Posterior cingulate gyrus (tissue), 11 donors: ENCODE measurements at regions not wholly inside any gene's neighbourhood (a gene's known extent, or its start where the extent isn't known, plus 50 kb on each side); places are given as distances from the start of the nearest gene placed in this dataset.

Experiments
- DNase-seq, 10 donors: peaks; one replicate each; pipeline versions ENCODE4 v3.0.0 to v3.0.0-alpha.2; 2020 to 2021; ENCODE audit warnings: mixed read lengths in 3 of 10
- intact Hi-C: fragments of 100-400 bp; cut with DNase I; formaldehyde crosslinking; loops from one replicate; pipeline ENCODE4 v1.15.1; 2023

- intact Hi-C loops: no loop called here
Observed at GRCh38 chr10:107342711-107343110, 178.2 kb upstream of the SORCS1 start.

GRCh38 chr10:107341281-107341680 is 176.8 kb upstream of the SORCS1 start:
- no peak for DNase-seq
- intact Hi-C loops: no loop called here

More at GRCh38 chr10:107342711-107343110, 178.2 kb upstream of the SORCS1 start:
- no peak for DNase-seq

GRCh38 chr10:107340326-107340725 is 175.8 kb upstream of the SORCS1 start:
- intact Hi-C loops: no loop called here
- no peak for DNase-seq

- peak in 1 of 10 donors; percentile 53 for DNase-seq
- intact Hi-C loops: no loop called here
Observed at GRCh38 chr10:107336061-107336460, 171.6 kb upstream of the SORCS1 start.

GRCh38 chr10:107317592-107317991 is 153.1 kb upstream of the SORCS1 start:
- intact Hi-C loops: no loop called here
- DNase-seq: no peak

GRCh38 chr10:107303203-107303602 is 138.7 kb upstream of the SORCS1 start:
- intact Hi-C loops: no loop called here
- no peak for DNase-seq

- no peak for DNase-seq
- intact Hi-C loops: no loop called here
Observed at GRCh38 chr10:107299606-107300005, 135.1 kb upstream of the SORCS1 start.

- intact Hi-C loops: no loop called here
- no peak for DNase-seq
Observed at GRCh38 chr10:107284187-107284586, 119.7 kb upstream of the SORCS1 start.

GRCh38 chr10:107280293-107280692 is 115.8 kb upstream of the SORCS1 start:
- intact Hi-C loops: no loop called here
- no peak for DNase-seq

GRCh38 chr10:107277591-107277990 is 113.1 kb upstream of the SORCS1 start:
- intact Hi-C loops: no loop called here
- no peak for DNase-seq

- DNase-seq: no peak
- intact Hi-C loops: no loop called here
Observed at GRCh38 chr10:107275806-107276205, 111.3 kb upstream of the SORCS1 start.

- intact Hi-C loops: no loop called here
- DNase-seq: no peak
Observed at GRCh38 chr10:107269626-107270025, 105.1 kb upstream of the SORCS1 start.

GRCh38 chr10:107264742-107265141 is 100.2 kb upstream of the SORCS1 start:
- no peak for DNase-seq
- intact Hi-C loops: no loop called here

GRCh38 chr10:107244122-107244521 is 79.6 kb upstream of the SORCS1 start:
- DNase-seq: no peak
- intact Hi-C loops: no loop called here

GRCh38 chr10:107238275-107238674 is 73.8 kb upstream of the SORCS1 start:
- intact Hi-C loops: no loop called here
- no peak for DNase-seq

- no peak for DNase-seq
- intact Hi-C loops: no loop called here
Observed at GRCh38 chr10:107232013-107232412, 67.5 kb upstream of the SORCS1 start.

GRCh38 chr10:107230887-107231286 is 66.4 kb upstream of the SORCS1 start:
- no peak for DNase-seq
- intact Hi-C loops: no loop called here

- intact Hi-C loops: no loop called here
- no peak for DNase-seq
Observed at GRCh38 chr10:107215681-107216080, 51.2 kb upstream of the SORCS1 start.
